ENCODE measurements at regions not wholly inside any gene's neighbourhood (a gene's known extent, or its start where the extent isn't known, plus 50 kb on each side); places are given as distances from the start of the nearest gene placed in this dataset.
"Not testable (repeated sequence)": the region's sequence is repeated elsewhere in the genome, so short reads cannot be mapped to it uniquely, and the experiment has no call there.

DNA sequence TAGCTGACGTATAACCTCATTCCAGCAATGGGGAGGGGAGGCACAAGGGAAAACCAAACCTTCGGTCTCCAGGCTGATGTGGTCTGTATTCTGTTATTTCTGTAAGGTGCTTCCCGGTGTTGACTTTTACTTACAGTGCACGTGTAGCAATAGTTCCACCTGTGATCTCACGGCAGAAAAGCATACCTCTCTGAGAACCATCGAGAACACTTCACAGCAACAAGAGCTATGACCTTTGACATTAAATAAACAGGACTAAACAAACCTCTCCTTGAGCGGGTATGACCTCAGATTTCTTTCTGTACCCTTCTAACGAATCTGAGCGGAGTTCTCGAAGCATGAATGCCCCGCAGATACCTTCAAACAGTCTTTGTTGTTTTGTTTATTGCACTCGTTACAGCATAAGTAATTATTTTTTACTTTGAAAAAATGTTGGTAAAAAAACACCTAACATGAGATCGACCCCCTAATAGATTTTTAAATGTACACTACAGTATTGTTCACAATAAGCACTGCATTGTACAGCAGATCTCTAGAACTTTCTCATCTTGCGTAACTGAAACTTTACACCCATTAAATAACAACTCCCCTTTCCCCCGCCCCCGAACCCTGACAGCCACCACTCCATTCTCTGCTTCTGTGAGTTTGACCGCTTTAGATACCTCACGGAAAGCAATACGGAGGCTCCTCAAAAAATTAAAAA is 282.3 kb downstream of the GATA3 start:
- no peak for DNase-seq (ENCODE audit: low read depth in 2 of 2)

DNA sequence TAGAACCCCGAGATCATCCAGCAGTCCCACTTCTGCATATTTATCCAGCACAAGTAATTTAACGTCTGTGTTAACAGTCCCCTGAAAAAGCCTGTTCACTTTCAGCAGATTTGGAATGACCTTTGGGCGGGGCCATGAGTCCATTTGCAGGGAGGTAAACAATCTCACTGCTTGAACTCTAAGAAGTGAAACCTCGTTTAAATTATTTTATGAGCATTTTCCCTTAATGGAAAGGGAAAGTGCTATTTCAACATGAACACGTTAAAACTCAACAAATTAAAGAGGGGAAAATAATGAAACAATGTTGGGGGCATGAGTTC is 282.8 kb downstream of the GATA3 start:
- DNase-seq (ENCODE audit: low read depth in 2 of 2), result no peak

DNA sequence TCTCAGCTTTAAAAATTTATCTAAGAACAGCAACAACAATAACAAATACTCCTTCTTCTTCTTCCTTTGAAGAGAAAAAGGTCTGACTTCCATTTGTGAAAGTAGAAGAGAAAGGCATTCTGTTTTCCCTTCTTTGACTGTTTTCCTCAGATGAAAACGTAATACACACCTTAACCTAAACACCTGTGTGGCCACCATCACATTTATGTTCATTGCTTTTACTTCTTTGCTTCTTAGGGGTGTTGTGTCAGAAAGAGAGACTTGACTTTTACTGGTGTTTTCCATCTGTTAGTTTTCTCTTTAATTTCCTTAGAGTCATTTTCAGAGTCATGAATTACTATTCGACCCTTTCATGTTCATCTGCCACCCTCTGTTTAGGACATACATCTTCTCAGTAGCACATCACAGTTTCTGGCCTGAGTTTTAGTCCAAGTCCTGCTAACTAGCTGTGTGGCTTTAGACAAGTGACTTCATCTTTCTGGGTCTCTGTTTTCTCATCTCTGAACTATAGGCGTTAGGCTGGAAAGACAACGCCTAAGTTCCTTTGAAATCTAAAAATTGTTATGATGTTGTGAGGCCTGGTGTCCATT is 283.8 kb downstream of the GATA3 start:
- DNase-seq (ENCODE audit: low read depth in 2 of 2), result no peak

DNA sequence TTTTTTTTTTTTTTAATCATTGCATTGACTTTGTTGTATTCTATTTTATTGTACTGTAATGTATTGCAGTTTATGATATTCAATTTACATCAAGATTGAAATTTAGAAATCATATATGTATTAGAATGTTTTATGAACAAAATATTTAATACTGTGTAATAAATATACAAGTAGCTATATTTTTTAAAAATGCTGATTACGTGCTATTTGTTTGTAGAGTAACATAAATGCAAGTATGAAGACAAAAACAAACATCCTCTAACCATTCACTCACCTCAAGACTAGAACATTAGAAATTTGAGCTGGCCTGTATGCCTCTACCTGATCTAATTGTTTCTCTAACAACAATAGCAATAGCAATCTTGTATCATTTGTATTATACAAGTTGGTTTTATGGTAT is 290.3 kb downstream of the GATA3 start:
- no peak for DNase-seq (ENCODE audit: low read depth in 2 of 2)

DNA sequence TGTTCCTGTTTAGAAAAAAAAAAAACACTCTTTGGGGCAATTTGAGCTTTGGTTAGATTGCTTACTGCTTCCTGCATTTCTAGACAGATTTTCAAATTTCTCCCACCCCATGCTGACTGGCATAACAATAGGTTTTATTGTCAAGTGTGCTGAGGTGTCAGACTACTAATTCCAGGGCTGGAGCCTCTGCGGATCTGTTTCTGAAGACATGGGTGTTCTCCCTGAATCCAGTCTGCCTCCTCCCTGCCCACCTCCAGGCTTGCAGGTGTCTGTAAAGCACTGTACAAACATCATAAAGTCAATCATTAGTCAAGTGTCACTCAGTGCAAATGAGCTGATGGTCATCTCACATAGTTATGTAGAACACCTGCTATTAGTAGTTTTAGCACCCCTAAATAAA is 292.4 kb downstream of the GATA3 start:
- DNase-seq (ENCODE audit: low read depth in 2 of 2), result no peak

DNA sequence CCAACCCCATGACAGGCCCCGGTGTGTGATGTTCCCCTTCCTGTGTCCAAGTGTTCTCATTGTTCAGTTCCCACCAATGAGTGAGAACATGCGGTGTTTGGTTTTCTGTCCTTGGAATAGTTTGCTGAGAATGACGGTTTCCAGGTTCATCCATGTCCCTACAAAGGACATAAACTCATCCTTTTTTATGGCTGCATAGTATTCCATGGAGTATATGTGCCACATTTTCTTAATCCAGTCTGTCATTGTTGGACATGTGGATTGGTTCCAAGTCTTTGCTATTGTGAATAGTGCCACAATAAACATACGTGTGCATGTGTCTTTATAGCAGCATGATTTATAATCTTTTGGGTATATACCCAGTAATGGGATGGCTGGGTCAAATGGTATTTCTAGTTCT is 293.1 kb downstream of the GATA3 start:
- not testable (repeated sequence) for DNase-seq (ENCODE audit: low read depth in 2 of 2)

DNA sequence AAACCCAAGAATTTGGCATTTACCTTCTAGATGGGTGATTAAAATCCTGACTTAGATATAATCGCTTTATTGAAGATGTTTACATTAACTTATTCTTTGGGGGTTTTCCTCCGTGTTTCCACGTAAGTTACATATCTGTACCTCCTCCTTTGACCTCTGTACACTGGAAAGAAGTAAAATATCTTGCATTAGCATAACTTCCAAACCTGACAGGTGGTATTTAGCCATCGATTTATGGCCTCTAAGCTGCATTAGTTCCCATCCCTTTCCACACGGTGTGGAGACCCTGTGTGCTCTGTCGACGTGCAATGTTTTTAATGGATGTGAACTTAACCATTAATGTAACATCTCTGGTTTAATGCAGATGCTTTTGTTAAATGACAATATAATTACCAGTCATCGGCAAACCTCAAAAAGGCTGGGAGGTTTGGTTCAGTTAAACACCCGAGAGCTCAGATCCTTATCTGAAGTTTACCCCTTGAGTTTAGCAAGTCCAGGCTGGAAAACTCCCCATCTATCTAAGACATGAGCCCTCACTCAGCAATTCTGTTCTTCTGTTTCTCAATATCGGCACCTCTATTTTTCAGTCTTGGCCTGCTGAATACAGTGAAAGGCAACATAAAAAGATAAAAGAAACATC is 295.2 kb downstream of the GATA3 start:
- DNase-seq (ENCODE audit: low read depth in 2 of 2), result no peak

DNA sequence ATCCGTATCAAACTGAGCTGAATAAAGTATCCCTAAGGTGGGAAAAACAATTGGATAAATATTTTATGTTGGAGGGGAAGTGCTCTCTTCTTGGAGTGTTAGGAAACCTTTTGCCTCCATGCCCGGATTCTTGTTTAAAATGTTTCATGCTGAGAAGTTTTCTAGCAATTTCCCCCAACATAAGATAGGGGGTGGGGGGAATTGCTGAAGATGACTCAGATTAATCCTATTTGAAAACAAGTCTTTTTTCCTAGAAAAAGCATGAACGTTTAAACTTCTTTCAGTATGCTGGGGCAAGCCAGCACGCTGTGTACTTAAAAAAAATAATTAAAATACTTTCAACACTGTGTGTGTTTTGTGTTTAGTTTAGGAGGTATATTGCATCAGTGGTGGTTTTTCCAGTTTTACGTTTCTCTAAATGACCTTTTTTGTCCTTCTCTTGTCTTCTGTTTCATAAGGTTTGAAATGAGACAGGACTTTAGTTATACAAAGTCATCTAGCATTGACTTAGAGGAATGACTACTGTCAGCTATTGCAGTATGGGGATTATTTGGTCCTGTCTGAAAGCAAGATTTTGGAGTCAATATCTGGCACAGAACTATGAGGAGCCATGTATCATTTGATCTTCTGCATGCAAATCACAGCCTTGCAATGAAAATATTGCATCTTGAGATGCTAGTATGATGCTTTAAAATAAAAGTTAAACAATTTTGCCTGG is 295.9 kb downstream of the GATA3 start:
- no peak for DNase-seq (ENCODE audit: low read depth in 2 of 2)

DNA sequence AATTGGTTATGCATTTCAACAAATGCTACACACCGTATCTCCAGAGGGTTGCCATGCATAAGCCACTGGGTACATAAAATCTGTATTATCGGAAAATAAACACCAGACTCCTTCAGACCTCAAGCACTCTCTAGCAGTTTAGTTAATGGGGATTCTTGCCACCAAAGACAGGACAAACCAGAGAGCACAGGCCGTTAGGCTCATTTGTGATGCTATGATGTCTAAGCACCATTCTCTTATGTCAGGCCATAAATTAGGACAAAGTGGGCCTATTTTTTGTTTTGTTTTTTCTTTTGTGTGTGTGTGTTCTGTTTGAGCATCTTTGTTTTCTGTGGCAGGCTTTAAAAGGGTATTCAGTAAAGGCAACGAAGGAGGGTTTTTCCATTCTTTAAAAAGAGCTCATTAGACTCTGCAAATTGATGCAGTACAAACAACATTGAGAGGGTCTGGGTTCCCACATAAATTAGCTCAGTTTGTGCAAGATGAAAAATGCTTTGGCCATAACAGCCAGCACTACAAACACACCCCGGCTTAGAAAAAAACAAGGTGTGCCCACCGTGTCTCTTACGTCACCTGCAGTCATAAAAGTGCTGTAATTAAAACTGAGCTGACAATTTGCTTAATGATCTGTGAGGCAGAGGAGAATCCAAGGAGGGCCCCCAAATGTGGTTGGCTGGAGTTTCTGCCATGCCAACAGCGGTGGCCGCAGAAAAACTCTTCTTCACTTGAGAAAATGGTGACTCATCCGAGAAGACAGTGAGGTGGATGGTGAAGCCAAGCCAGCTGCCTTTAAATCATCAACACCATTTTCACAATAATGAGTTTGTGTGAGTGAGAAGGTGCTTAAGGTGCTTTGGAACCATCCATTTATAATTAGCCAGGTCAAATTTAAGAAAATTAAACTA is 297.9 kb downstream of the GATA3 start:
- DNase-seq (ENCODE audit: low read depth in 2 of 2), result no peak

DNA sequence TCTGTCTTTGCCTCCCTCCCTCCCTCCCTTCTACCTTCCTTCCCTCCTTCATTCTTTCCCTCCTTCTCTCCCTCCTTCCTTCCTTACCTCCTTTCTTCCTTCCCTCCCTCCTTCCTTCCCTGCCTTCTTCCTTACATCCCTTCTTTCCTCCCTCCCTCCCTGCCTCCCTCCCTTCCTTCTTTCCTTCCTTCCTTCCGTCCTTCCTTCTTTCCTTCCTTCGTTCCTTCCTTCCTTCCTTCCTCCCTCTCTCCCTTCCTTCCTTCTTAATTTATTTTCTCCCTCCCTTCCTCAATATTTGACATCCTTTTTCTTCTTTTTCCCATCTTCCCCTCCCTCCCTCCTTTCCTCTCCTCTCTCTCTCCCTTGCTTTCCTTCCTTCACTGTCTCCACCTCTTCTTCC is 301.8 kb downstream of the GATA3 start:
- no peak for DNase-seq (ENCODE audit: low read depth in 2 of 2)

DNA sequence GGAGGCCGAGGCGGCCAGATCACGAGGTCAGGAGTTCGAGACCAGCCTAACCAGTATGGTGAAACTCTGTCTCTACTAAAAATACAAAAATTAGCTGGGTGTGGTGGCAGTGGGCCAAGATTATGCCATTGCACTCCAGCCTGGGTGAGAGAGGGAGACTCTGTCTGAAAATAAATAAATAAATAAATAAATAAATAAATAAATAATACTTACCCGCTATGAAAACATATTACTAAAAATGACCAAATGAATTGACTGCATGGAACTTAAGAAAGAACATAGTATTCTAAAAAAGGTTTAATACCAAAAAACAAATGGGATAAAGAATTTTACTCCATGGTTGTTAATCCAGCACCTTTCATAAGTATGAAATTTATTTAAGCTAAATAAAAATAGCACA is 305.0 kb downstream of the GATA3 start:
- no peak for DNase-seq (ENCODE audit: low read depth in 2 of 2)

DNA sequence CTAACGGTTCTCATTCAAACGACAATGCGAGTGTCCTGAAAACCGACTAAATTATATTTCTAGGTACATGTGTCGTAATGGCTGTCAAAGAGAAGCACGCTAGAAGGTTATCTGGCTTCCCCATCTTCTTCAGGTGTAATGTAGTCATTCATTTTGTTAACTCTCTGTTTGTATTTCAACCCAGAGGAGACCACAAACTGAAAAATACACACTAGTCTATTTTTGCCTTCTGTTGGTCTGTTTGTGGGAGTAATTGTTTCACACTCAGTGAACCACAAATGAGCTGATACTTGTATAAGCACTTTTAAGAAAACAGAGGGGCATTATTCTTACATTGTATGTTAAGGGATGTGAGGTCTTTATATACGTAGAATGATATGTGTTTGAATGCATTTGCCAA is 305.9 kb downstream of the GATA3 start:
- DNase-seq (ENCODE audit: low read depth in 2 of 2), result no peak

DNA sequence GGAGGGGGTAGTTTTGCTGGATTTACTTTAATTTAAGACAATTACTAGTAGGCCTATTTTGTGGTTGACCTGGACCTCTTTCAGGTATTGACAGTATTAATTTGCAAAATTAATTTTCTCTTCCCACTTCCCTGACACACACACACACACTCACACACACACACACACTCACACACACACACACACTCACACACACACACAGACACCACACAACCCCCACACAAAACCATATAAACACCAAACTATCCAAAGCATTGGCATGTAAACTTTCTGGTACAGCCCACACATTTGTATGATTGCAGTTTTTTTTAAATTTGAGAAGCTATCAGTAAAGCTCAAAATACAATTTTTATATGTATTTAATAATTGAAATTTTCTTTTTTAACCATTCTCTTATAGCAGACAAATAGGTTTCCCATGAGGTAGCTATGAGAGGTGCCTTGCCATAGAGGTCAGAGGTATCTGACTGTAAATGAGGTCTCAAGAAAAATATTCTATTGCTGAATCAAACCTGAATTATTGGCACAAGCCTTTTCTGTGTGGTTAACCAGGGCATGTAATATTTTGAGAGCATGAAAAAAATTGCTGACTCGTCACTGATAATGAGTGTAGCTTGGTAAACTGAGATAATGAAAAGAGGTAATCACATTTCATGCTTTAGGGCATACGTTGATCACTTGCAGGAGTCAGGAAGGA is 306.5 kb downstream of the GATA3 start:
- DNase-seq (ENCODE audit: low read depth in 2 of 2), result no peak

DNA sequence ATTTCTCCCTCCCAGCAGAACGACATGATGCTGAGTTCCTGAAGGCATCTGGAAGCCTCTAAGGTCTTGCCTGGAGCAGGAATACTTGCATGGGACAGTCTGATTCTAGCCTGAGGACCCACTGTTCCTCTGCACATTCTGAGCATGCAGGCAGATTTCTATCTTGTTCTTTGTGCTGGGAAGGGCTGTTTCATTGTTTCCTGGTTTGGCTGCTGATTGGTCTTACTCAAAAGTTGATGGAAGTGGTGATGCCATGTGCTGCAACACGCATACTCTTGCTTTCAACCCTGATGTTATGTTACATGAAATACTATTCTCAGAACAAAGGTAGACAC is 307.0 kb downstream of the GATA3 start:
- DNase-seq (ENCODE audit: low read depth in 2 of 2), result no peak

DNA sequence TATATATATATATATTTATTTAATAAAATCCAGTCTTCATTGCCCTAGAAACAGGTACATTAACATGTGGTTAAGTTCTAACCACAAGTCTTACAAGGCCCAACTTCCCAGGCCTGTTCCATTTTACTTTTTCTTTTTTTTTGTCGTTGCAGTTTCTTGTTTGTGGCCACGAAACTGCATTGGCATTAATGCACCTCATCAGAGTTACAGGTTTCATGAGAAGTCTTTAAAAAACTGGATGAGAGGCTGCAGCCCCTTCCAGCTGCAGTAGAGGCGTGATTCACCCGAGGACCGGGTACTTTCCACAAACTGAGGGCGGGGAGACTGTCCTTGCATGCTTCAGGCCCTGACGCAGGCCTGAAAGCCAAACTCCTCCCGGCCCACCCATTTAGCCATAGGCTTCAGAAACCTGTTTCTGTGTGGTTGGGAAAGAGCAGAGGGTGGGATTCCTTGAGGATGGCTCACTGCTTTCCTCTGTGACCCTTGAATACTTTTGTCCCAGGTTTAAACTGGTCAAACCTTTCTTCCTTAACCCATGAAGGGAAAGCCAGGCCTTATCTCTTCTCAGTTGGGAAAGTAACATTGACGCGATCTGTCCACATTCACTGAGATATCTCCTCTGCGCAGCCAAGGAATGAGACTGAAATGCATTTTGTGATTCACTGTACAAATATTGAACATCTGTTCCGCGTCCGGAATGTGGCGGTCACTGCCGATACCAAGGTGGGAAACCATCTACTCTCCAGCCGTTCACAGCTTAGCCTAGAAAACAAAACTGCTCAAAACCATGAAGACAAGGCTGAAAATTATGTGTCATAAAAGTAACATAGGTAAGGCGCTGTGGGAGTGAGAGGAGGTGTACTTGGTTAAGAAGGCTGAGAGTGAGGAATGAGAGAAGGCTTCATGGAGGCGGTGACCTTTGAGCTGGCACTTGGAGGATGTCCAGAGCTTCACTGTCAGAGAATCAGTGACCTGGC is 311.7 kb downstream of the GATA3 start:
- DNase-seq (ENCODE audit: low read depth in 2 of 2), result no peak

DNA sequence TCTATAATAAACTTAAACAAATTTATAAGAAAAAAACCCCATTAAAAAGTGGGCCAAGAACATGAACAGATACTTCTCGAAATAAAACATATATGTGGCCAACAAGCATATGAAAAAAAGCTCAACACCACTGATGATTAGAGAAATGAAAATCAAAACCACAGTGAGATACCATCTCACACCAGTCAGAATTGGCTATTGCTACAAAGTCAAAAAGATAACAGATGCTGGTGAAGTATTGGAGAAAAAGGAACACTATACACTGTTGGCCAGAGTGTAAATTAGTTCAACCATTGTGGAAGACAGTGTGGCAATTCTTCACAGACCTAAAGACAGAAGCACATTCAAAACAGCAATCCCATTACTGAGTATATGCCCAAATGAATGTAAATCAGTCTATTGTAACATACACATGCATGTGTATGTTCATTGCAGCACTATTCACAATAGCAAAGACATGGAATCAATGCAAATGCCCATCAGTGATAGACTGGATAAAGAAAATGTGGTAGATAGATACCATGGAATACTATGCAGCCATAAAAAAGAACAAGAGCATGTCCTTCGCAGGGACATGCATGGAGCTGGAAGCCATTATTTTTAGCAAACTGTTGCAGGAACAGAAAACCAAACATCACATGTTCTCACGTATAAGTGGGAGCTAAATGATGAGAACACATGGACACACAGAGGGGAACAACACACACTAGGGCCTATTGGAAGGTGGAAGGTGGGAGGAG is 313.4 kb downstream of the GATA3 start:
- not testable (repeated sequence) for DNase-seq (ENCODE audit: low read depth in 2 of 2)

DNA sequence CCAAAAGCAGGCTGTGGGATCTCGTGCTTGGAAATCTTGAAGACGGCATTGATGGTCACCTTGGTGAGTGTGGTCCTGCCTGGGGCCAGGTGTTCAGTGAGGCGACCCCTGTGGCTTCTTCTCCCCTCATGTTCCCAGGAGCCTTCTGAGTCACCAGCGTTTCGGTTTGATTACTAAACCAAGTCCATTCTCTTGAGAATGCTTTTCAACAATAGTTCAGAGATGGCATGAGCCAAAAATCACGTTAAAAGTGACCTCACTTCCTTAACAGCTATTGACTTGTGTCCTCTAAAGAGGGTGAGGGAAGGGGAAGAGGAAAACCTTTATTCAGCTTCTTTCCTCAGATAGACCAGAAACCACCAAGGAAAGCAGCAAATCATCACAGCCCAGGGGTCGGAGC is 315.2 kb downstream of the GATA3 start:
- DNase-seq (ENCODE audit: low read depth in 2 of 2), result peak in 1 of 2 donors; percentile 1

DNA sequence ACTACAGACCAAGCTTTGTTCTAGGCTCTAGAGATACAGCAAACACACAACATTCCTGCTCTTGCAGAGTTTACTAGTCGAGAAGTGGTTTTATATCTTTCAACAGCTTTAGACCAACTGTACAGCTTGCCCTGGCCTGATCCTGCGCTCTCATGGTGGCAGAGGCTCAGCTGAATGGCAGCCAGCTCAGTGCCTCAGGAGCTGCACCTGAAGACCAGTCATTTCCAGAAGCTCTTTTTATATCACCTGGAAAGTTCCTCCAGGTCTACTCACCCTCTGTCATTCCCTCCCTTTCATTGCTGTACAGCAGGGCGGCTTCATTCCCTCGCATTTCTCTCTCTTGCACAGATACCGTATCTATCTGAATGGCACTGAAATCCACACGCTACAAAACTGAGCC is 319.8 kb downstream of the GATA3 start:
- no peak for DNase-seq (ENCODE audit: low read depth in 2 of 2)

DNA sequence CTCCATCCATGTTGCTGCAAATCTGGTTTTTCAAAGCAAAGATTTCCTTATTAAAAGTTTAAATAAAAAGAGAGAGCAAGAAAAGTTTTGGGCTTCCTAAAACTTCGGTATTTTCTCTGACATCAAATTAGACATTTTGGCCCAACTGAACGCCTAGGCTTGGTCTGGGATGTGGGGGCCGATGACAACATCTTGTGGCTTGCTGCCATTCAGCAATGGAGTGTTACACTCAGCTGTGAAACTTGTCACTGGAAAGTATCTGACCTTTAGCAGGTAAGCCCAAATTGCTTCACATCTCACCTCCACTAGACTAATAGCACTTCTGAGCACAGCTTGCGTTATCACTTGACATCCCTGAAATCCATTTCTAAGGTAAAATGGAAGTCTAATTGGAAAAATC is 320.6 kb downstream of the GATA3 start:
- no peak for DNase-seq (ENCODE audit: low read depth in 2 of 2)
